Natural killer cell (primary cell): ENCODE measurements at regions not wholly inside any gene's neighbourhood (a gene's known extent, or its start where the extent isn't known, plus 50 kb on each side); places are given as distances from the start of the nearest gene placed in this dataset.

Experiments
- ATAC-seq, 3 donors: fragments of 150-1000 bp in 2 of 3; fragments of 200-7000 bp in 1 of 3; cut with Tn5 transposase; 1 replicate in 1 of 3; 2 replicates in 2 of 3; pipeline ENCODE4 v1.10.0; 2021; ENCODE audit warnings: mild to moderate bottlenecking in 2 of 3, moderate library complexity in 2 of 3
- DNase-seq, 2 donors: peaks; one replicate each; pipeline versions ENCODE4 v3.0.0 to v3.0.0-alpha.2; 2013 to 2021; ENCODE audit warnings: mixed read lengths in 1 of 2
- H3K27ac ChIP-seq: one replicate; pipeline ENCODE4 v1.5.1; 2013; ENCODE audit warnings: mild to moderate bottlenecking, low read length
- H3K27me3 ChIP-seq: one replicate; pipeline ENCODE4 v1.6.1; 2013; ENCODE audit warnings: low read length; ENCODE audit not compliant: control insufficient read depth, insufficient read depth
- H3K36me3 ChIP-seq: one replicate; pipeline ENCODE4 v1.6.1; 2013; ENCODE audit warnings: low read length; ENCODE audit not compliant: control insufficient read depth, insufficient read depth
- H3K4me1 ChIP-seq: one replicate; pipeline ENCODE4 v1.6.1; 2013; ENCODE audit warnings: low read length; ENCODE audit not compliant: control insufficient read depth, insufficient read depth
- H3K4me3 ChIP-seq: one replicate; pipeline ENCODE4 v1.5.1; 2013; ENCODE audit warnings: low read length
- H3K9me3 ChIP-seq: one replicate; pipeline ENCODE4 v1.6.1; 2013; ENCODE audit warnings: low read length; ENCODE audit not compliant: control insufficient read depth, insufficient read depth
- H3K27ac Mint-ChIP-seq, 2 donors: one replicate each; pipeline ENCODE4 v1.8.0; 2022; ENCODE audit warnings: mild to moderate bottlenecking in 2 of 2, mixed read lengths in 2 of 2, moderate library complexity in 1 of 2
- H3K27me3 Mint-ChIP-seq, 2 donors: one replicate each; pipeline ENCODE4 v1.8.0; 2022; ENCODE audit warnings: low read depth in 2 of 2, mixed read lengths in 2 of 2
- H3K36me3 Mint-ChIP-seq: one replicate; pipeline ENCODE4 v1.8.0; 2022; ENCODE audit warnings: mixed read lengths
- H3K4me1 Mint-ChIP-seq, 2 donors: one replicate each; pipeline ENCODE4 v1.8.0; 2022; ENCODE audit warnings: mixed read lengths in 2 of 2
- H3K4me3 Mint-ChIP-seq: one replicate; pipeline ENCODE4 v1.8.0; 2022; ENCODE audit warnings: mild to moderate bottlenecking, moderate library complexity, mixed read lengths
- H3K9me3 Mint-ChIP-seq, 2 donors: one replicate each; pipeline ENCODE4 v1.8.0; 2022; ENCODE audit warnings: mixed read lengths in 2 of 2
- WGBS: methylation state at CpG from one replicate; pipeline ENCODE4 v1.1.7; 2013; ENCODE audit warnings: missing lambda C conversion rate; ENCODE audit not compliant: insufficient coverage; 5-methylcytosine and 5-hydroxymethylcytosine counted together
- intact Hi-C: fragments of 100-400 bp; cut with micrococcal nuclease; formaldehyde crosslinking; loops from one replicate; pipeline ENCODE4 v1.14.2; 2022
- TF ChIP-seq, protein P1 (sequence below): fragments of 200-600 bp; IDR thresholded peaks from one replicate; pipeline ENCODE4 v1.8.0; 2022; ENCODE audit warnings: antibody characterized with exemption

DNA sequence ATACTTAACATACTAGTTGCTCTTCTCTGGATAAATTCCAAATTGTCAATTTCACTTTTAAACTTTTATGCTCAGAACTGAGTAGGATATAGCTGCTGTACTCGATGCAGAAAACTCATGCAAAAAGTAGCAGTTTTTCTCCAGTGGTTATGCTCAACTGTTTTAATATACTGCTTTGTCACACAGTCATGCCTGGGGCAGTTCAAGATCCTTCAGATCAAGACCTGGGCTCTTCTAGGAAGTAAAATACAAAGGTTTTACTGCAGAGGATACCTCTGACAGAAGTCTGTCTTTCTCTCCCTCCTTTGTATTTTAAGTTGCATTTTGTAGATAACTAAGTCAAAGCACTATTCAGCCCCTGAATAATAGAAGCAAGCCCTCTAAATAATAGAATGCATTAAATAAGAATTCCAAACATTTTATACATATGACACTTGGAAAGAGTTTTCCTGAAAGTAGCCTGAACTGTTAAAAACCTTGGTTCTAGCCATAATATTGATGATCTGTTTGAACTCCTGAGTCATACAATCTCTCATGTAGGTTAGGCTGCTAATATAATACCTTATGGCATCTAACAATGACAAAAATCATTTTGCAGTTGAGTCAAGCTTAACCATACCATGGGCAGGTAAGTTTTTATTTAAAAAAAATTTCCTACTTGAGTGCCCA, 183.3 kb upstream of the TRIB2 start:
- no peaks in the 10 kb centered on the region for H3K9me3 ChIP-seq
- no peak for DNase-seq
- peaks cover 7 to 13% of the 10 kb centered on the region in 2 donors for H3K4me1 Mint-ChIP-seq

DNA sequence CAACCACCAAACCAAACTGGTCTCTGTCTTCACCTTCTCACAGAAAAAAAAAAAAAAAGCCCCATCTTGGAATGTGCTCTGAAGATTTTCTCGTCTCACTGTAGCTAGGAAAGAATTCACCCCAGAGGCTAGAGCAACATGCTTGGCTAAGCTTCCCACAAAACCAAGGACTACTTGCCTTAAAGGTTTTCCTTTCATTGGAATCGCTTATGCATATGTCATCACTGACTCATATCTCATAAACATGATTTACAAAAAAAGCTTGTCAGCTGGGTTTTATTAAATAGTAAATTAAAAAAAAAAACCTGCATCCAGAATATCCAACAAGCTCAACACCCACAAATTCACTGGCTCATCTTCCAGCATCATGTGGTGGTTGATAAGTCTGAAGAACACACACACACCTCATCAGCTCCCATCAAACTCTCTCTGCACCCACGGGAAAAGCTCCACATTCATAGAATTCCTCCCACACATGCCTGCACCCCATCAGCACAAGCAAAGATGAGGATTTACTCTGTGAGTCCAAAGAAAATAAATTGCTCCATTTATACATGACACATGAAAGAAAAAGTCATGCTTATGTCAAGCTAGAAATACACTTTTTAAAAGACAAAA, 182.0 kb upstream of the TRIB2 start:
- Mint-ChIP-seq H3K9me3 (no peaks in the 10 kb centered on the region), H3K4me3 (no peak overlapping the region), H3K4me1 (peaks cover 7 to 13% of the 10 kb centered on the region in 2 donors), H3K27ac (no peak overlapping the region), H3K36me3 (peaks cover 10% of the 10 kb centered on the region), H3K27me3 (peaks cover 0 to 25% of the 10 kb centered on the region in 2 donors)
- intact Hi-C loops, result no loop called here
- H3K9me3 ChIP-seq, result no peaks in the 10 kb centered on the region
- H3K4me3 ChIP-seq, result no peak overlapping the region
- no peaks in the 10 kb centered on the region for H3K27me3 ChIP-seq
- H3K27ac ChIP-seq, result no peak overlapping the region
- TF ChIP-seq, protein P1, sequence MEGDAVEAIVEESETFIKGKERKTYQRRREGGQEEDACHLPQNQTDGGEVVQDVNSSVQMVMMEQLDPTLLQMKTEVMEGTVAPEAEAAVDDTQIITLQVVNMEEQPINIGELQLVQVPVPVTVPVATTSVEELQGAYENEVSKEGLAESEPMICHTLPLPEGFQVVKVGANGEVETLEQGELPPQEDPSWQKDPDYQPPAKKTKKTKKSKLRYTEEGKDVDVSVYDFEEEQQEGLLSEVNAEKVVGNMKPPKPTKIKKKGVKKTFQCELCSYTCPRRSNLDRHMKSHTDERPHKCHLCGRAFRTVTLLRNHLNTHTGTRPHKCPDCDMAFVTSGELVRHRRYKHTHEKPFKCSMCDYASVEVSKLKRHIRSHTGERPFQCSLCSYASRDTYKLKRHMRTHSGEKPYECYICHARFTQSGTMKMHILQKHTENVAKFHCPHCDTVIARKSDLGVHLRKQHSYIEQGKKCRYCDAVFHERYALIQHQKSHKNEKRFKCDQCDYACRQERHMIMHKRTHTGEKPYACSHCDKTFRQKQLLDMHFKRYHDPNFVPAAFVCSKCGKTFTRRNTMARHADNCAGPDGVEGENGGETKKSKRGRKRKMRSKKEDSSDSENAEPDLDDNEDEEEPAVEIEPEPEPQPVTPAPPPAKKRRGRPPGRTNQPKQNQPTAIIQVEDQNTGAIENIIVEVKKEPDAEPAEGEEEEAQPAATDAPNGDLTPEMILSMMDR, result no peak
- ATAC-seq (no peak), DNase-seq (no peak)
- WGBS, result 86% methylated on average over 3 of the region's 3 CpGs
- no peaks in the 10 kb centered on the region for H3K36me3 ChIP-seq
- no peaks in the 10 kb centered on the region for H3K4me1 ChIP-seq

More for the DNA sequence above, 183.3 kb upstream of the TRIB2 start:
- TF ChIP-seq, protein P1, result no peak
- no peak overlapping the region for H3K4me3 ChIP-seq
- intact Hi-C loops, result no loop called here
- WGBS, result 58% methylated on average over 1 of the region's 1 CpG
- H3K36me3 Mint-ChIP-seq, result peaks cover 10% of the 10 kb centered on the region
- no peak overlapping the region for H3K27ac Mint-ChIP-seq
- no peak overlapping the region for H3K4me3 Mint-ChIP-seq
- no peaks in the 10 kb centered on the region for H3K27me3 ChIP-seq
- ATAC-seq, result no peak
- H3K27me3 Mint-ChIP-seq, result peaks cover 0 to 25% of the 10 kb centered on the region in 2 donors
- no peaks in the 10 kb centered on the region for H3K9me3 Mint-ChIP-seq
- H3K36me3 ChIP-seq, result no peaks in the 10 kb centered on the region
- no peak overlapping the region for H3K27ac ChIP-seq
- H3K4me1 ChIP-seq, result no peaks in the 10 kb centered on the region

DNA sequence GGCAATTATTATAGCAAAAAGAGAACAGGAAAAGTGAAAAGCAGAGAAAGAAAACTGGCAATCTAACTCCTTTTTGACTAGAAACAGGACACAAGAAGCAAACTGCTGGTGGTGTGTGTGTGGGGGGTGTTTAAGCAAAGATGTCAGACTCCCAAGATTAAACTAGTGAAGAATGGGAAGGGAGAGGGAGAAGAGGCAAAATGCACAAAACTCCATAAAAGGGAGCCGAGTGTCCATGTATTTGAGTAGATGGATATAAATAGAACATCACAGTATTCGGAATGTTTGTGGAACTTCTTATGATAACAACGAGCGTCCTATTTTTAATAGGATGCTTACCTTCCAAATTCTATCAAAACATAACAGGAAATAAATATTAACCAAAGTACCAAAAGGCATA, 179.8 kb upstream of the TRIB2 start:
- H3K36me3 ChIP-seq, result no peaks in the 10 kb centered on the region
- H3K27ac ChIP-seq, result no peak overlapping the region
- no peaks in the 10 kb centered on the region for H3K4me1 ChIP-seq
- Mint-ChIP-seq H3K4me1 (peaks cover 7 to 13% of the 10 kb centered on the region in 2 donors), H3K27ac (no peak overlapping the region), H3K9me3 (no peaks in the 10 kb centered on the region), H3K36me3 (peaks cover 10% of the 10 kb centered on the region), H3K27me3 (peaks cover 0 to 25% of the 10 kb centered on the region in 2 donors), H3K4me3 (no peak overlapping the region)
- DNase-seq, result no peak
- intact Hi-C loops, result no loop called here
- no peak overlapping the region for H3K4me3 ChIP-seq
- 100% methylated on average over 1 of the region's 4 CpGs for WGBS
- ATAC-seq, result no peak
- TF ChIP-seq, protein P1, result no peak
- no peaks in the 10 kb centered on the region for H3K9me3 ChIP-seq
- no peaks in the 10 kb centered on the region for H3K27me3 ChIP-seq
